ENCODE measurements at regions not wholly inside any gene's neighbourhood (a gene's known extent, or its start where the extent isn't known, plus 50 kb on each side); places are given as distances from the start of the nearest gene placed in this dataset.

- Histone ChIP-seq H3K4me1 (ENCODE audit: insufficient read depth, low read length) (peaks cover 12% of the 10 kb centered on the region), H3K27ac (ENCODE audit: low read length) (no peak overlapping the region), H2AFZ (ENCODE audit: low read length) (no peak overlapping the region), H4K20me1 (ENCODE audit: low read length) (no peaks in the 10 kb centered on the region), H3K9me2 (replicated peaks; ENCODE audit: low read length) (no peaks in the 10 kb centered on the region), H3K27me3 (ENCODE audit: low read length) (no peaks in the 10 kb centered on the region), H3K4me2 (ENCODE audit: low read length) (no peak overlapping the region), H3K4me3 (ENCODE audit: low read length) (no peak overlapping the region), H3K36me3 (ENCODE audit: low read depth, low read length) (no peaks in the 10 kb centered on the region), H3K79me2 (ENCODE audit: low read length) (no peaks in the 10 kb centered on the region), H3F3A (ENCODE audit: low read length, unreplicated experiment) (no peaks in the 10 kb centered on the region), H3K9me3 (ENCODE audit: low read length) (no peaks in the 10 kb centered on the region), H3K9ac (ENCODE audit: low read length) (no peak overlapping the region)
- ChIA-PET CTCF (no interaction called here), POLR2A (ENCODE audit: unreplicated experiment) (no interaction called here)
- intact Hi-C loops (cut with micrococcal nuclease), result no loop called here
- ATAC-seq, result no peak
- BruUV-seq (replicated peaks), result no TSS peak
- no peak for DNase-seq
- TF ChIP-seq CTCF (conservative IDR thresholded peaks at IDR 0.05; ENCODE audit: low read depth, low read length) (no peak), EZH2 (IDR thresholded peaks at IDR 0.05; ENCODE audit: low read length, unreplicated experiment) (no peak), EZH2phosphoT487 (IDR thresholded peaks at IDR 0.05; ENCODE audit: borderline replicate concordance, low read length) (no peak)
These were observed 65.8 kb upstream of the CHST15 start for GRCh38 chr10:124159153-124159552.

GRCh38 chr10:124158592-124158991 lies 65.2 kb upstream of the CHST15 start:
- Histone ChIP-seq H3F3A (ENCODE audit: low read length, unreplicated experiment) (no peaks in the 10 kb centered on the region), H4K20me1 (ENCODE audit: low read length) (no peaks in the 10 kb centered on the region), H3K4me2 (ENCODE audit: low read length) (no peak overlapping the region), H3K4me1 (ENCODE audit: insufficient read depth, low read length) (peaks cover 15% of the 10 kb centered on the region), H3K9me3 (ENCODE audit: low read length) (no peaks in the 10 kb centered on the region), H2AFZ (ENCODE audit: low read length) (no peak overlapping the region), H3K27ac (ENCODE audit: low read length) (no peak overlapping the region), H3K79me2 (ENCODE audit: low read length) (no peaks in the 10 kb centered on the region), H3K36me3 (ENCODE audit: low read depth, low read length) (no peaks in the 10 kb centered on the region), H3K27me3 (ENCODE audit: low read length) (no peaks in the 10 kb centered on the region), H3K9ac (ENCODE audit: low read length) (no peak overlapping the region), H3K9me2 (replicated peaks; ENCODE audit: low read length) (no peaks in the 10 kb centered on the region), H3K4me3 (ENCODE audit: low read length) (no peak overlapping the region)
- TF ChIP-seq EZH2 (IDR thresholded peaks at IDR 0.05; ENCODE audit: low read length, unreplicated experiment) (no peak), CTCF (conservative IDR thresholded peaks at IDR 0.05; ENCODE audit: low read depth, low read length) (no peak), EZH2phosphoT487 (IDR thresholded peaks at IDR 0.05; ENCODE audit: borderline replicate concordance, low read length) (no peak)
- ATAC-seq, result no peak
- ChIA-PET CTCF (no interaction called here), POLR2A (ENCODE audit: unreplicated experiment) (no interaction called here)
- no TSS peak for BruUV-seq (replicated peaks)
- intact Hi-C loops (cut with micrococcal nuclease), result no loop called here
- no peak for DNase-seq

- H2AFZ ChIP-seq (ENCODE audit: low read length), result no peak overlapping the region
- H3K27me3 ChIP-seq (ENCODE audit: low read length), result no peaks in the 10 kb centered on the region
- BruUV-seq (replicated peaks), result no TSS peak
- no peak for TF ChIP-seq EZH2 (IDR thresholded peaks at IDR 0.05; ENCODE audit: low read length, unreplicated experiment)
- TF ChIP-seq EZH2phosphoT487 (IDR thresholded peaks at IDR 0.05; ENCODE audit: borderline replicate concordance, low read length), result no peak
- no peak for TF ChIP-seq CTCF (conservative IDR thresholded peaks at IDR 0.05; ENCODE audit: low read depth, low read length)
- POLR2A ChIA-PET (ENCODE audit: unreplicated experiment), result no interaction called here
- H4K20me1 ChIP-seq (ENCODE audit: low read length), result no peaks in the 10 kb centered on the region
- H3K79me2 ChIP-seq (ENCODE audit: low read length), result no peaks in the 10 kb centered on the region
- H3K4me3 ChIP-seq (ENCODE audit: low read length), result no peak overlapping the region
- DNase-seq (no peak), ATAC-seq (no peak)
- no peaks in the 10 kb centered on the region for H3F3A ChIP-seq (ENCODE audit: low read length, unreplicated experiment)
- no peak overlapping the region for H3K4me2 ChIP-seq (ENCODE audit: low read length)
- intact Hi-C loops (cut with micrococcal nuclease), result no loop called here
- H3K36me3 ChIP-seq (ENCODE audit: low read depth, low read length), result no peaks in the 10 kb centered on the region
- CTCF ChIA-PET, result no interaction called here
- H3K27ac ChIP-seq (ENCODE audit: low read length), result no peak overlapping the region
- H3K9ac ChIP-seq (ENCODE audit: low read length), result no peak overlapping the region
- H3K4me1 ChIP-seq (ENCODE audit: insufficient read depth, low read length), result peaks cover 26% of the 10 kb centered on the region
- no peaks in the 10 kb centered on the region for H3K9me3 ChIP-seq (ENCODE audit: low read length)
- H3K9me2 ChIP-seq (replicated peaks; ENCODE audit: low read length), result no peaks in the 10 kb centered on the region
These were observed 63.9 kb upstream of the CHST15 start for GRCh38 chr10:124157271-124157681.
